ENCODE measurements at regions not wholly inside any gene's neighbourhood (a gene's known extent, or its start where the extent isn't known, plus 50 kb on each side); places are given as distances from the start of the nearest gene placed in this dataset.

DNA sequence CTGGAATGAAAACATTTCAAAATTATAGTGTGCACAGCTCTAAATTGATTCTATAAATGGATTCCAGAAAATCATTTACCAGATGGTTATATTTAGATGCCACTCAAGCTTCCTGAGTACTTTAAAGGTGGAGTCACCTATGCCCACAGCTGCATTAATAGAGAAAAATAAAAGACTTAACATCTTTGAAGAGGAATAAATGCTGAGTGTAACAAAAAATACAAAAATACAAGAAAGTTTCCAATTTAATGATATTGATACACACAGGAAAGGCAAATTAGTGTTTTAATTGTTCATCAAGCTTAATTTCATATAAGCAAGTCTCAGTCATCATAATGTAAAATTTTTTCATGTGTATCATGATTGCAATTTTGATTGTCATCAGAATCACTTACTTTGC, 89.5 kb upstream of the MANEA start:
- no peak for TF ChIP-seq CTCF (conservative IDR thresholded peaks at IDR 0.05; ENCODE audit: low read length)
- no peak for TF ChIP-seq EZH2phosphoT487 (IDR thresholded peaks at IDR 0.05; ENCODE audit: borderline replicate concordance, low read depth, low read length)

All from OCI-LY7 (cell line).